Activated B cell treated with CpG ODN at 0.5 μM for 24 hours (primary cell): ENCODE measurements at regions not wholly inside any gene's neighbourhood (a gene's known extent, or its start where the extent isn't known, plus 50 kb on each side); places are given as distances from the start of the nearest gene placed in this dataset.

Experiments used
- ATAC-seq: fragments of 200-7000 bp; cut with Tn5 transposase; one replicate; pipeline ENCODE4 v1.10.0; 2021; ENCODE audit warnings: low read depth, mild to moderate bottlenecking, moderate library complexity
- CTCF ChIA-PET: fragments of 350-600 bp; sonication (Branson Sonifier 250); formaldehyde crosslinking; loops from one replicate; lab custom pipeline; 2021; ENCODE audit warnings: antibody characterized with exemption; lab: Charles Lee
- POLR2A ChIA-PET: fragments of 350-600 bp; sonication (Branson Sonifier 250); formaldehyde crosslinking; loops from one replicate; lab custom pipeline; 2021; ENCODE audit warnings: antibody characterized with exemption; lab: Charles Lee
- DNase-seq: peaks from one replicate; pipeline ENCODE4 v3.0.0; 2022
- H3K27ac Mint-ChIP-seq: one replicate; pipeline ENCODE4 v1.8.0; 2020; ENCODE audit warnings: mixed read lengths
- H3K27me3 Mint-ChIP-seq: one replicate; pipeline ENCODE4 v1.8.0; 2021; ENCODE audit warnings: mixed read lengths
- H3K36me3 Mint-ChIP-seq: one replicate; pipeline ENCODE4 v1.8.0; 2021; ENCODE audit warnings: low read depth, mixed read lengths
- H3K4me1 Mint-ChIP-seq: one replicate; pipeline ENCODE4 v1.8.0; 2021; ENCODE audit warnings: mixed read lengths
- H3K4me3 Mint-ChIP-seq: one replicate; pipeline ENCODE4 v1.8.0; 2020; ENCODE audit warnings: mild to moderate bottlenecking, mixed read lengths
- H3K9me3 Mint-ChIP-seq: one replicate; pipeline ENCODE4 v1.8.0; 2020; ENCODE audit warnings: mixed read lengths
- CTCF ChIP-seq: fragments of 200-600 bp; IDR thresholded peaks from one replicate; pipeline ENCODE4 v1.8.0; 2022; ENCODE audit warnings: antibody characterized with exemption, mild to moderate bottlenecking
- intact Hi-C: fragments of 100-400 bp; cut with micrococcal nuclease; formaldehyde crosslinking; loops from one replicate; pipeline ENCODE4 v1.15.1; 2024

GRCh38 chr2:150351922-150352321, 135.5 kb downstream of the RND3 start:
- POLR2A ChIA-PET, result no interaction called here
- intact Hi-C loops, result no loop called here
- Mint-ChIP-seq H3K36me3 (no peaks in the 10 kb centered on the region), H3K9me3 (peaks cover 4% of the 10 kb centered on the region), H3K27me3 (no peaks in the 10 kb centered on the region), H3K4me1 (no peaks in the 10 kb centered on the region), H3K4me3 (no peak overlapping the region), H3K27ac (no peak overlapping the region)
- no peak for TF ChIP-seq CTCF
- DNase-seq (no peak), ATAC-seq (no peak)
- CTCF ChIA-PET, result no interaction called here

- no peaks in the 10 kb centered on the region for H3K27me3 Mint-ChIP-seq
- ATAC-seq (no peak), DNase-seq (no peak)
- ChIA-PET POLR2A (no interaction called here), CTCF (no interaction called here)
- H3K36me3 Mint-ChIP-seq, result no peaks in the 10 kb centered on the region
- intact Hi-C loops, result no loop called here
- no peak overlapping the region for H3K4me3 Mint-ChIP-seq
- peaks cover 4% of the 10 kb centered on the region for H3K9me3 Mint-ChIP-seq
- TF ChIP-seq CTCF, result no peak
- no peak overlapping the region for H3K27ac Mint-ChIP-seq
- H3K4me1 Mint-ChIP-seq, result no peaks in the 10 kb centered on the region
Observed at GRCh38 chr2:150350500-150350899, 137.0 kb downstream of the RND3 start.

- intact Hi-C loops, result no loop called here
- Mint-ChIP-seq H3K4me3 (no peak overlapping the region), H3K27me3 (no peaks in the 10 kb centered on the region), H3K4me1 (no peaks in the 10 kb centered on the region), H3K36me3 (no peaks in the 10 kb centered on the region), H3K9me3 (peaks cover 2% of the 10 kb centered on the region), H3K27ac (no peak overlapping the region)
- CTCF ChIA-PET, result no interaction called here
- no peak for ATAC-seq
- DNase-seq, result no peak
- TF ChIP-seq CTCF, result no peak
- POLR2A ChIA-PET, result no interaction called here
Observed at GRCh38 chr2:150346806-150347205, 140.7 kb downstream of the RND3 start.

GRCh38 chr2:150341982-150342680, 145.3 kb downstream of the RND3 start:
- POLR2A ChIA-PET, result no interaction called here
- intact Hi-C loops, result no loop called here
- no peaks in the 10 kb centered on the region for H3K9me3 Mint-ChIP-seq

GRCh38 chr2:150339951-150340350, 147.5 kb downstream of the RND3 start:
- ChIA-PET POLR2A (no interaction called here), CTCF (no interaction called here)
- DNase-seq, result no peak
- H3K9me3 Mint-ChIP-seq, result no peaks in the 10 kb centered on the region
- ATAC-seq, result no peak
- intact Hi-C loops, result no loop called here
- H3K27ac Mint-ChIP-seq, result no peak overlapping the region
- H3K4me3 Mint-ChIP-seq, result no peak overlapping the region
- no peak for TF ChIP-seq CTCF
- H3K4me1 Mint-ChIP-seq, result no peaks in the 10 kb centered on the region
- H3K27me3 Mint-ChIP-seq, result no peaks in the 10 kb centered on the region
- H3K36me3 Mint-ChIP-seq, result no peaks in the 10 kb centered on the region

More at GRCh38 chr2:150341982-150342680, 145.3 kb downstream of the RND3 start:
- ATAC-seq (no peak), DNase-seq (no peak)
- Mint-ChIP-seq H3K4me3 (no peak overlapping the region), H3K4me1 (no peaks in the 10 kb centered on the region), H3K27ac (no peak overlapping the region), H3K36me3 (no peaks in the 10 kb centered on the region), H3K27me3 (no peaks in the 10 kb centered on the region)
- TF ChIP-seq CTCF, result no peak
- CTCF ChIA-PET, result no interaction called here
